Stimulated activated CD4-positive, alpha-beta T cell treated with anti-CD3 and anti-CD28 coated beads, Interleukin-1b, Interleukin-23, amount 100 ng/mL, for 24 hours (primary cell): ENCODE measurements at regions not wholly inside any gene's neighbourhood (a gene's known extent, or its start where the extent isn't known, plus 50 kb on each side); places are given as distances from the start of the nearest gene placed in this dataset.
"Not testable (repeated sequence)": the region's sequence is repeated elsewhere in the genome, so short reads cannot be mapped to it uniquely, and the experiment has no call there.

Source experiments
- DNase-seq, 4 experiments: peaks; one replicate each; pipeline ENCODE4 v3.0.0-alpha.2; 2020; ENCODE audit warnings: low read depth in 4 of 4, low spot score in 1 of 4

GRCh38 chr13:21261487-21262216 is 85.2 kb downstream of the MRPL57 start:
- not testable (repeated sequence) for DNase-seq

GRCh38 chr13:21263909-21264308 is 87.5 kb downstream of the MRPL57 start:
- DNase-seq: not testable (repeated sequence)

GRCh38 chr13:21268485-21268884 is 92.0 kb downstream of the MRPL57 start:
- not testable (repeated sequence) for DNase-seq

- DNase-seq: not testable (repeated sequence)
Observed at GRCh38 chr13:21272439-21272838, 96.0 kb downstream of the MRPL57 start.

- DNase-seq: not testable (repeated sequence)
Observed at GRCh38 chr13:21274457-21274856, 98.0 kb downstream of the MRPL57 start.

- DNase-seq: no peak
Observed at GRCh38 chr13:21282065-21282464, 105.6 kb downstream of the MRPL57 start.

GRCh38 chr13:21287331-21287907 is 111.0 kb downstream of the MRPL57 start:
- DNase-seq: no peak

- no peak for DNase-seq
Observed at GRCh38 chr13:21289475-21289874, 113.0 kb downstream of the MRPL57 start.

- not testable (repeated sequence) for DNase-seq
Observed at GRCh38 chr13:21290442-21291002, 114.1 kb downstream of the MRPL57 start.

GRCh38 chr13:21291840-21292239 is 115.4 kb downstream of the MRPL57 start:
- no peak for DNase-seq

- peak in 2 of 4 experiments; percentile 12 to 24 for DNase-seq
Observed at GRCh38 chr13:21296991-21297390, 120.5 kb downstream of the MRPL57 start.

GRCh38 chr13:21297447-21297846 is 121.0 kb downstream of the MRPL57 start:
- no peak for DNase-seq

GRCh38 chr13:21297914-21298831 is 121.7 kb downstream of the MRPL57 start:
- DNase-seq: peak; percentile 72 to 78 (median 76)

GRCh38 chr13:21304256-21304655 is 127.8 kb downstream of the MRPL57 start:
- no peak for DNase-seq

- not testable (repeated sequence) for DNase-seq
Observed at GRCh38 chr13:21306300-21307073, 130.0 kb downstream of the MRPL57 start.

GRCh38 chr13:21307158-21307557 is 130.7 kb downstream of the MRPL57 start:
- DNase-seq: not testable (repeated sequence)

GRCh38 chr13:21308906-21309305 is 132.4 kb downstream of the MRPL57 start:
- no peak for DNase-seq

GRCh38 chr13:21309542-21310172 is 133.2 kb downstream of the MRPL57 start:
- no peak for DNase-seq

GRCh38 chr13:21310220-21310619 is 133.8 kb downstream of the MRPL57 start:
- no peak for DNase-seq

- not testable (repeated sequence) for DNase-seq
Observed at GRCh38 chr13:21314976-21315375, 138.5 kb downstream of the MRPL57 start.
